HCT116 (cell line): ENCODE measurements at regions not wholly inside any gene's neighbourhood (a gene's known extent, or its start where the extent isn't known, plus 50 kb on each side); places are given as distances from the start of the nearest gene placed in this dataset.

Experiments used
- CEBPB ChIP-seq: IDR thresholded peaks from 2 replicates; pipeline ENCODE4 v1.6.1; 2012; ENCODE audit warnings: low read depth
- CTCF ChIP-seq, 3 experiments: fragments of 200-600 bp in 1 of 3; sonication (generic) in 1 of 3; IDR thresholded peaks in 2 of 3; conservative IDR thresholded peaks in 1 of 3; 2 replicates each; pipeline ENCODE4 v1.5.1; 2012 to 2017; ENCODE audit warnings: low read depth in 2 of 3, low read length in 2 of 3, antibody characterized with exemption in 1 of 3, borderline replicate concordance in 1 of 3, control low read depth in 1 of 3, mild to moderate bottlenecking in 1 of 3, mixed read lengths in 1 of 3, mixed run types in 1 of 3, moderate library complexity in 1 of 3; ENCODE audit not compliant: insufficient read depth in 1 of 3
- EGR1 ChIP-seq: IDR thresholded peaks from 2 replicates; pipeline ENCODE4 v1.6.1; 2012; ENCODE audit warnings: low read depth
- EZH2 ChIP-seq: fragments of 200-600 bp; sonication (generic); IDR thresholded peaks from 2 replicates; pipeline ENCODE4 v1.6.1; 2017; ENCODE audit warnings: antibody characterized with exemption, mixed run types
- POLR2AphosphoS5 ChIP-seq: IDR thresholded peaks from 2 replicates; pipeline ENCODE4 v1.6.1; 2011; ENCODE audit warnings: mild to moderate bottlenecking, low read depth, low read length, moderate library complexity
- YY1 ChIP-seq: IDR thresholded peaks from 2 replicates; pipeline ENCODE4 v1.6.1; 2011; ENCODE audit warnings: low read length, low read depth, moderate library complexity, mild to moderate bottlenecking; ENCODE audit not compliant: insufficient replicate concordance; ENCODE audit errors: extremely low read depth
- ZBTB33 ChIP-seq: IDR thresholded peaks from 2 replicates; pipeline ENCODE4 v1.6.1; 2011; ENCODE audit warnings: mild to moderate bottlenecking, low read length, moderate library complexity; ENCODE audit not compliant: insufficient replicate concordance; ENCODE audit errors: extremely low read depth

GRCh38 chr5:18778225-18778624 is 1144.0 kb downstream of the TAF11L14 start:
- TF ChIP-seq YY1: no peak
- no peak for TF ChIP-seq ZBTB33
- TF ChIP-seq CTCF (IDR thresholded peaks at IDR 0.05 in 2 of 3, conservative IDR thresholded peaks at IDR 0.05 in 1 of 3; ENCODE audit: borderline replicate concordance in 1 of 3, insufficient read depth in 1 of 3, low read depth in 2 of 3, low read length in 2 of 3): no peak
- TF ChIP-seq EGR1: no peak
- TF ChIP-seq EZH2: no peak
- no peak for TF ChIP-seq CEBPB
- TF ChIP-seq POLR2AphosphoS5: no peak
